HG03354 (cell line): ENCODE measurements at regions not wholly inside any gene's neighbourhood (a gene's known extent, or its start where the extent isn't known, plus 50 kb on each side); places are given as distances from the start of the nearest gene placed in this dataset.

Source experiments
- ATAC-seq: cut with Tn5 transposase; IDR thresholded peaks from one replicate; pipeline ENCODE4 v1.9.1; 2021; ENCODE audit warnings: mild to moderate bottlenecking; ENCODE audit not compliant: unreplicated experiment, poor library complexity, severe bottlenecking

- ATAC-seq, result no peak
Measured at GRCh38 chr4:184941671-184942418, 76.4 kb upstream of the HELT start.

DNA sequence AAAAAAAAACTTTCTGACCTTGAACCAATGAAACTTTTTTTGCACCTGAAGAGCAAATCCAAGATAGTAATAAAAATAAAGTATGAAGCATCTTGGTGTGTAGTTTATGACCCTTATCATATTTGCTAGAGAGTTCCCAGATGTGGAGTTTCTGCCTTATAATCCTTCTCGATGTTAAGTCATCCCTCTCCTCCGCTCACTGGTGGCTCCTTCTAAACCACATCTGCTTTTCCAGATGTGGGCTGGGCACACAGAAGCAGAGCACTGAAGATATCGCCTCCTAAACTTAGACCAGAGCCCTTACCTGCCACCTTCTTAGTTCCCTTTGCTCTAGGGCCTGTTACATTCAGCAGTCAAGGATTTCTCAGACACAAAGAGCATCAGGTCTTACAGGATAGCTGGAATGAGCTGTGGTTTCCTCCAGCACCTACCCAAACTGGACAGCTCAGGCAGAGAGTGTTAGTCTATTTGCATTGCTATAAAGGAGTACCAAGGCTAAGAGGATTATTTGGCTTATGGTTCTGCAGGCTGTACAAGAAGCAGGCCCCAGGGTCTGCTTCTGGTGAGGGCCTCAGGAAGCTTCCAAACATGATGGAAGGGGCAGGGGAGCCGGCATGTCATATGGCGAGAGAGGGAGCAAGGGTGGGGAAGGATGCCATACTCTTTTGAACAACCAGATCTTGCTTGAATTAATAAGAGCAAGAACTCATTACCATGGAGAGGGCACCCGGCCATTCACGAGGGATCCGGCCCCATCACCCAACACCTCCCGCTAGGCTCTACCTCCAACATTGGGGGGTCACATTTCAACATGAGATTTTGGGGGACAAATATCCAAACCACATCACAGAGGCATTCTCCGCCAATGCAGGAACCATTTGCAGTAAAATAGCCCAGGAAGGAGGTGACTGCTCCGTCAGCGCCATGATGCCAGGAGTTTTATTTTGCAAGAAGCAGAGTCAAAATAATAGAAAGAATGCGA lies 75.6 kb upstream of the HELT start:
- ATAC-seq, result no peak

- no peak for ATAC-seq
Measured at GRCh38 chr4:184949020-184949419, 69.3 kb upstream of the HELT start.

GRCh38 chr4:184950117-184950830 lies 68.0 kb upstream of the HELT start:
- ATAC-seq, result no peak

- ATAC-seq, result no peak
Measured at GRCh38 chr4:184950926-184951325, 67.4 kb upstream of the HELT start.

DNA sequence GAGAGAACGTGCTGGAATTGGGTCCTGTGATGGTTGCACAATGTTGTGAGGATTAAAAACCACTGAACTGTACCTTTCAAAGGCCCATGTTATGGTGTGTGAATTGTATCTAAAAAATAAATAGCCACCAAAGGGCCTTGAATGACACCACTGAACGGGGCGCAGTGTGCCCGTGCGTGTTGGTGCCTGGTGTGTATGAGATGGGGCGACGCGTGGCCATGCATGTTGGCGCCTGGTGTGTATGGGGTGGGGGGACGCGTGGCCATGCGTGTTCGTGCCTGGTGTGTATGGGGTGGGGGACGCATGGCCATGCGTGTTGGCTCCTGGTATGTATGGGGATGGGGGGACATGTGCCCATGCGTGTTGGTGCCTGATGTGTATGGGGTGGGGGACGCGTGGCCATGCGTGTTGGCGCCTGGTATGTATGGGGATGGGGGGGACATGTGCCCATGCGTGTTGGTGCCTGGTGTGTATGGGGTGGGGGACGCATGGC lies 66.6 kb upstream of the HELT start:
- ATAC-seq, result no peak

DNA sequence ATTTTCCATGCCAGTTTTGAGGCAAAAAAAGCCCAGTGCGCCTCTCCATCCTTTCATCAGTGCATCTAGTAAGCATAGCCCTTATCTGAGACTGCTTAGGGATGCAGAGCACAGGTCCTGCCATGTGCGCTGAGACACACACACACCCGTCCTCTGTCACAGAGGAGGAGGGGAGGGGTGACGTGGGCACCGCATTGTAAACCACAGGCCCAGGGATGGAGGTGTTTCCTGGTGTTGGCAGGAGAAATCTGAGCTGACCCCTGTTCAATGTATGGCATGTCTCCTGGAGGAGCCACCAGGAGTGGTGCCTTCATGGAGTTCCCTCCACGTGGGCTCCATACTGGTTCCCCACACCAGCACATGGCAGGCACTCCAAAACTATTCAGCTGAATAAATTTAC lies 65.8 kb upstream of the HELT start:
- no peak for ATAC-seq

DNA sequence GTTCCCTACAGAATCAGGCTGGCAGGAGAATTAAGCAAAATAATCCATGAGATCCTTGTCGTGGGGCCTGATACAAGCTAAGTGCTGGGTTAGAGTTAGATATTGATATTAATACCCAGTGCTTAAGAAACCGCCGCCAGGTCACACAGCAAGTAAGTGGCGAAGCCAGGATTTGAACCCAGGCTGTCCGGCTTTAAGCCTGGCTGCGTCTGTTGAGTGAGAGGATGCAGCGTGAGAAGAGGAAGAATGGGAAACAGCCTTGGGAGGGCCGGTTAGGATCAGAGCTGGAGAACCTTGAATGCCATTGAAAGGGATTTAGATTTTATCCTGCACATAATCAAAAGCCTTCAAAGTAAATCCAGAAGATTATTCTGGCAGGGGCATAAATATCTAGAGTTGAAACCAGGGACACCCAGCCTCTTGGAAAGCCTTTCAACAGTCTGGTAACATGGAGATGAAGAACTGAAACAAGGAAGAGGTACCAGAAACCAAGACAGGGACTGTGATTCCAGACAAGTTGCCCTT lies 64.8 kb upstream of the HELT start:
- ATAC-seq, result no peak

DNA sequence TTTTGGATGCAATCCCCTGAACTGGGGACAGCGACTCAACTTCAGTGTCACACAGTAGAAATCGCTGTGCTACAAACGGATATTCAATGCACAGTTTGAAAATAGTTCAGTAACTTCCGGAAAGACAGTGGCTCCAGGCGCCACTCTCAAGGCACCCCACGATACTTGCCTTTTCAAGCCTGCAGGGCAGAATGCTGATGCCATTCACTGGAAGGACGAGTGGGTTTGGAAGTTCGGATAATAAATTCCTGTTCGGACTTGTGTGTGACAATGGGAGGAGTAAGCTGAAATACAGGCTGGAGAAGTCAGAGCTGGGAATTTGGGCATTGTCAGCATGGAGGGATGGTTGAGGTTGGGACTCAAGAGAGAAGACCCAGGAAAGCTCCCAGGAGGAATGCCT lies 64.3 kb upstream of the HELT start:
- no peak for ATAC-seq

- ATAC-seq, result no peak
Measured at GRCh38 chr4:184954482-184954881, 63.8 kb upstream of the HELT start.

- no peak for ATAC-seq
Measured at GRCh38 chr4:184955116-184955515, 63.2 kb upstream of the HELT start.

- peak; percentile 91 for ATAC-seq
Measured at GRCh38 chr4:184955636-184956035, 62.7 kb upstream of the HELT start.

- ATAC-seq, result no peak
Measured at GRCh38 chr4:184957446-184958115, 60.7 kb upstream of the HELT start.

DNA sequence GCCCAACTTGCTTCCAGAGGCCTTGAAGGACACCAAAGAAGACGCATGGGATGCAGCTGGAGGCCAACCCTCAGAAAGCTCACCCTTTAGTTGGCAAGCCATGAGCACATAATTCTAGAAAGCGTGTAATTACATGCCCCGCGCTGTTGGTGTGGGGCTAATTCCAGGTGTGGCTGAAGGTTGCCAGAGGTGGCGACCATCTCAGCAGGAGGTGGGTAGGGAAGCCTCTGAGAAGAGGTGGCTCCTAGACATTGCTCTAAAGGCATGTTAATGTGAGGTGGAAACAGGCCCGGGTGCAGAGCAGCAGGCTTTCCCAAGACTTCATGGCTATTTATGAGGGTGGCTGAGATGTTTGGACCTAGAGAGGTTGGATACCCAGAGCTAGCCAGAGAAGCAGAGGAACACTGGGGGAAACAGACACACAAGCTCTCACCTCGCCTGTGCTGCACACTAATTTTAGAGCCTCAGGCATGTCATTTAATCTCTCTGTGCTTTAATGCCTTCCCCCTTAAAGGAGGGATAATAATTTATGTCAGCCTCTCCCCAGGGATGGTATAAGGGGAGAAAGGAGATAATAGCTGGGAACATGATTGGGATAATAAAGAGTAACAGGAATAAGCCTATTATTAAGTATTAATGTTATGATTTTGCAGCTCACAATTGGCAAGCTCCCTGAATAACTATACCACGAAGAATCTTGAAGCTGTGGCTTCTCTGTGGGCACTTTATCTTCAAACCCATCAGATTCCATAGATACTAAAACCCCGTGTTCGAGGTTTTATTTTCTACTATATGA lies 60.0 kb upstream of the HELT start:
- no peak for ATAC-seq

DNA sequence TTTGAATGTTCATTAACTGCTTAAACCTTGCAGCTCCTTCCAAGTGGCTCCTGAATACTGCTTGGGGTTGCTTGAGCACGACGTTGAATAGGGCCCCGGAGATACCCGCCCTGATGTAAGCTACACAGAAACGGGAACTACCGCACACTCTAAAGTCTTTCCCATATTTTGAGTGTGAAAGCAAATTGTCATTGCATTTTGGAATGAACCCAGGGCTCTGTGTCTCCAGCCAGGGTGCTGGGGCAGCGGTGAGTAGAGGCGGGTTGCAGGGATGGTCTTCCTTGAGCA lies 59.4 kb upstream of the HELT start:
- no peak for ATAC-seq

DNA sequence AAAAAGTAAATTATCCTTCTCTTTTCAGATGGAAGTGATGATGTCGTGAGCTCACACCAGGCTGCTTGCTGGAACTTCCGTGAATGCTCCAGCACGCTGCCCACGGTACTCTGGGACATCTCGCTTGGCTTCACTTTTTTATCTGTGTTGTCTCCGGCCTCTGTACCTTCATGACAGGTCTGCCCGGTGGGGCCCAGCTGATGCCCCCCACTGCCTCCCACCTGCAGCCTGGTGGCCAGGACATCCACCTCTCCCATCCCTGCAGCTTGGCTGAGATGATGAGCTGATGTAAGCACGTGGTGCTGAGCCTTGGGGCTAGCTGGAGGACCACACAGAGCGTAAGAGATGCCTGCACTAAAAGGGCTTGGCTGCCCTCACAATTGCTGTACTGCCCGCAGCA lies 59.0 kb upstream of the HELT start:
- no peak for ATAC-seq

DNA sequence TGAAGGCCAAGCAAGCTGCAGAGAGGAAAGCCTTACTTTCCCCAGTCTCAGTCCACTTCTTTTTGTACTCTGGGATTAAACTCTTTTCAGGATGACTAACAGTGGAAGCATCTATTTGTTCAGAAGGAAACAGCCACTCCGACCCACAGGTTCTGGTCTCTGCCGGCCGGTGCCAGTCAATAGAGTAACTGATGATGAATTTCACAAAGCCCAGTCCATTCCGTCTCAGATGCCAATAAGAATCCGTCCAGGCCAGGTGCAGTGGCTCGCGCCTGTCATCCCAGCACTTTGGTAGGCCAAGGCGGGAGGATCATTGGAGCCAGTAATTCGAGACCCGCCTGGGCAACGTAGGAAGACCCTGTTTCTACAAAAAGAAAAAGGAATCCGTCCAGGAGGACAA lies 58.5 kb upstream of the HELT start:
- ATAC-seq, result no peak

DNA sequence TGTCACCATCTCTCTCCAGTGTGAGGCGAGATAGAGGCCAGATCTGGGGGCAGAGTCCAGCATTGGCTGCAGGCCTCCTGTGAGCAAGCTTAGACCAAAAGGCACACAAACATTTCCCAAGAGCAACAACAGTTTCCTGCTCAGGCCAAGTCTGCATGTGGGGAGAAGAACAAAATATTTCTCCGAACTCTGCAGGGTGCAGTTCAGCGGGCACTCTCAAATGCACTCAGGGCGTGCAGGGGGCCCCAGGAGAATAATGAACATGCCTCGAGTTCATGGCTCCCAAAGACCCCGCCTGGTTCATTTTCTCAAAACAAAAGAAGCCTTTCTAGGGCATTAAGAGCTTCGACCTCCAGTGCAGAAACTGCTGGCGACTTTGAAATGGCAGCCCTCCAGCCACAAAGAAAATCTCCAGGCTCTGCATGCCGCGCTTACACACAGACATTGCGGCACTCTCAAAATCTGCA lies 57.8 kb upstream of the HELT start:
- ATAC-seq, result no peak

DNA sequence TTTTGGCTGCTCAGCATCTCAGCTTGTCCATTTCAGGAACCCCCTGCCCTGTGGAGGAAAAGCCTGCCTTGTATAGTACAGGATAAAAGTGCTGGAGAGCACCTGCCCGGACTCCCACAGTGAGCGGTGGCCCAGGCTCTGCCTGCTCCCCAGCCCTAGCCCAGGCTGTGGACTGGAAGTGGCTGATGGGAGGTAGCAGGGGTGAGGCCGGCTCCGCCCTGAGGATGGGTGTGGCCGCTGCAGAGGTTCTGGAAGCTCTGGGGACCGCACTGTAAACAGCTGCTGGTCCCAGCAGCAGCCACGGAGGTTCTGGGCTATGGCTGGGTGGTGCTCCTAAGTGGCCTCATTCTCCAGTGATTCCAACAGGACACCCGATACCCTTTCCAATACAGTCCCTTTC lies 56.6 kb upstream of the HELT start:
- no peak for ATAC-seq
